GM23248 (cell line): ENCODE measurements at regions not wholly inside any gene's neighbourhood (a gene's known extent, or its start where the extent isn't known, plus 50 kb on each side); places are given as distances from the start of the nearest gene placed in this dataset.

ENCODE experiments used
- DNase-seq: peaks from one replicate; pipeline ENCODE4 v3.0.0-alpha.2; 2015
- H2AFZ ChIP-seq: fragments of 200-600 bp; sonication (generic); 2 replicates; pipeline ENCODE4 v1.6.1; 2016; ENCODE audit warnings: antibody characterized with exemption
- H3F3A ChIP-seq: fragments of 200-600 bp; sonication (generic); 2 replicates; pipeline ENCODE4 v1.6.1; 2016; ENCODE audit warnings: mild to moderate bottlenecking, antibody characterized with exemption, mixed run types; ENCODE audit not compliant: insufficient read depth
- H3K27ac ChIP-seq: fragments of 200-600 bp; sonication (generic); 2 replicates; pipeline ENCODE4 v1.5.1; 2016; ENCODE audit warnings: mild to moderate bottlenecking
- H3K27me3 ChIP-seq: fragments of 200-600 bp; sonication (generic); replicated peaks from 2 replicates; pipeline ENCODE4 v1.6.1; 2016; ENCODE audit warnings: mild to moderate bottlenecking; ENCODE audit not compliant: insufficient read depth
- H3K36me3 ChIP-seq: fragments of 200-600 bp; sonication (generic); 2 replicates; pipeline ENCODE4 v1.6.1; 2016; ENCODE audit warnings: low read depth, mild to moderate bottlenecking
- H3K4me1 ChIP-seq: fragments of 200-600 bp; sonication (generic); 2 replicates; pipeline ENCODE4 v1.6.1; 2016; ENCODE audit warnings: mild to moderate bottlenecking; ENCODE audit not compliant: insufficient read depth
- H3K4me2 ChIP-seq: fragments of 200-600 bp; sonication (generic); one replicate; pipeline ENCODE4 v1.6.1; 2016; ENCODE audit warnings: mild to moderate bottlenecking; ENCODE audit not compliant: unreplicated experiment
- H3K4me3 ChIP-seq: fragments of 200-600 bp; sonication (generic); 2 replicates; pipeline ENCODE4 v1.5.1; 2016; ENCODE audit warnings: mild to moderate bottlenecking
- H3K79me2 ChIP-seq: fragments of 200-600 bp; sonication (generic); 2 replicates; pipeline ENCODE4 v1.6.1; 2016; ENCODE audit warnings: mild to moderate bottlenecking; ENCODE audit not compliant: insufficient read depth
- H3K9ac ChIP-seq: fragments of 200-600 bp; sonication (generic); 2 replicates; pipeline ENCODE4 v1.6.1; 2016; ENCODE audit warnings: mild to moderate bottlenecking
- H3K9me2 ChIP-seq: fragments of 200-600 bp; sonication (generic); 2 replicates; pipeline ENCODE4 v1.6.1; 2016; ENCODE audit warnings: mixed run types, mild to moderate bottlenecking, moderate library complexity; ENCODE audit not compliant: insufficient read depth
- H3K9me3 ChIP-seq: fragments of 200-600 bp; sonication (generic); one replicate; pipeline ENCODE4 v1.6.1; 2017; ENCODE audit warnings: low read depth
- H4K20me1 ChIP-seq: fragments of 200-600 bp; sonication (generic); 2 replicates; pipeline ENCODE4 v1.6.0; 2016; ENCODE audit not compliant: insufficient read depth
- EZH2 ChIP-seq: fragments of 200-600 bp; sonication (generic); IDR thresholded peaks from 2 replicates; pipeline ENCODE4 v1.6.1; 2018; ENCODE audit warnings: antibody characterized with exemption, mild to moderate bottlenecking; ENCODE audit not compliant: insufficient read depth, poor library complexity, severe bottlenecking
- EZH2phosphoT487 ChIP-seq: fragments of 200-600 bp; sonication (generic); IDR thresholded peaks from 2 replicates; pipeline ENCODE4 v1.6.1; 2018; ENCODE audit warnings: antibody characterized with exemption, moderate library complexity, mild to moderate bottlenecking, low read depth; ENCODE audit not compliant: insufficient read depth
- WGBS, 2 experiments: methylation state at CpG; one replicate each; pipeline ENCODE4 v1.1.6; 2015 to 2017; ENCODE audit warnings: low lambda C conversion rate in 2 of 2, low coverage in 1 of 2; ENCODE audit errors: missing lambda C conversion rate in 2 of 2; 5-methylcytosine and 5-hydroxymethylcytosine counted together
- in situ Hi-C: fragments of 300-500 bp; cut with MboI; formaldehyde crosslinking; loops from 2 replicates; pipeline ENCODE4 v1.15.0; 2020

GRCh38 chr1:30011970-30012369 lies 711.4 kb downstream of the MATN1 start:
- H3K4me2 ChIP-seq, result no peak overlapping the region
- H4K20me1 ChIP-seq, result no peaks in the 10 kb centered on the region
- no peaks in the 10 kb centered on the region for H3K9me3 ChIP-seq
- DNase-seq, result no peak
- no peaks in the 10 kb centered on the region for H3F3A ChIP-seq
- WGBS, 2 experiments, result 36 to 37% methylated on average over 6 of the region's 6 CpGs
- H3K27me3 ChIP-seq, result no peaks in the 10 kb centered on the region; the same call in 1 of the 2 replicates
- H3K4me3 ChIP-seq, result no peak overlapping the region
- TF ChIP-seq EZH2, result no peak
- TF ChIP-seq EZH2phosphoT487, result no peak
- H3K36me3 ChIP-seq, result no peaks in the 10 kb centered on the region
- in situ Hi-C loops, result no loop called here
- H3K79me2 ChIP-seq, result no peaks in the 10 kb centered on the region
- H2AFZ ChIP-seq, result no peak overlapping the region
- no peak overlapping the region for H3K27ac ChIP-seq
- H3K4me1 ChIP-seq, result no peaks in the 10 kb centered on the region
- H3K9ac ChIP-seq, result no peak overlapping the region
- H3K9me2 ChIP-seq, result no peaks in the 10 kb centered on the region

- Histone ChIP-seq H3K9ac (no peak overlapping the region), H3K4me3 (no peak overlapping the region), H3K4me2 (no peak overlapping the region), H4K20me1 (no peaks in the 10 kb centered on the region), H3K27me3 (no peaks in the 10 kb centered on the region; the same call in 1 of the 2 replicates), H3K27ac (no peak overlapping the region), H3K4me1 (no peaks in the 10 kb centered on the region), H3K36me3 (no peaks in the 10 kb centered on the region), H3F3A (no peaks in the 10 kb centered on the region), H3K9me3 (no peaks in the 10 kb centered on the region), H2AFZ (no peak overlapping the region), H3K9me2 (no peaks in the 10 kb centered on the region), H3K79me2 (no peaks in the 10 kb centered on the region)
- no peak for DNase-seq
- 76 to 77% methylated on average over 14 to 15 of the region's 16 CpGs for WGBS, 2 experiments
- TF ChIP-seq EZH2 (no peak), EZH2phosphoT487 (no peak)
- in situ Hi-C loops, result no loop called here
These were observed 712.8 kb downstream of the MATN1 start for GRCh38 chr1:30010506-30011106.

GRCh38 chr1:30009720-30010119 lies 713.7 kb downstream of the MATN1 start:
- 36 to 54% methylated on average over 2 of the region's 2 CpGs for WGBS, 2 experiments
- Histone ChIP-seq H3K9me2 (no peaks in the 10 kb centered on the region), H3K4me3 (no peak overlapping the region), H3K27me3 (no peaks in the 10 kb centered on the region; the same call in 1 of the 2 replicates), H3K4me1 (no peaks in the 10 kb centered on the region), H3F3A (no peaks in the 10 kb centered on the region), H3K9me3 (no peaks in the 10 kb centered on the region), H2AFZ (no peak overlapping the region), H3K36me3 (no peaks in the 10 kb centered on the region), H3K4me2 (no peak overlapping the region), H4K20me1 (no peaks in the 10 kb centered on the region), H3K79me2 (no peaks in the 10 kb centered on the region), H3K9ac (no peak overlapping the region), H3K27ac (no peak overlapping the region)
- TF ChIP-seq EZH2 (no peak), EZH2phosphoT487 (no peak)
- in situ Hi-C loops, result no loop called here
- DNase-seq, result no peak

- in situ Hi-C loops, result no loop called here
- H3K9me3 ChIP-seq, result no peaks in the 10 kb centered on the region
- no peaks in the 10 kb centered on the region for H3F3A ChIP-seq
- 55 to 59% methylated on average over 12 of the region's 12 CpGs for WGBS, 2 experiments
- H3K9ac ChIP-seq, result no peak overlapping the region
- H3K27ac ChIP-seq, result no peak overlapping the region
- H3K4me1 ChIP-seq, result no peaks in the 10 kb centered on the region
- no peaks in the 10 kb centered on the region; the same call in 1 of the 2 replicates for H3K27me3 ChIP-seq
- H3K36me3 ChIP-seq, result no peaks in the 10 kb centered on the region
- no peaks in the 10 kb centered on the region for H3K9me2 ChIP-seq
- H2AFZ ChIP-seq, result no peak overlapping the region
- no peak overlapping the region for H3K4me3 ChIP-seq
- H3K79me2 ChIP-seq, result no peaks in the 10 kb centered on the region
- H3K4me2 ChIP-seq, result no peak overlapping the region
- no peak for DNase-seq
- no peak for TF ChIP-seq EZH2
- TF ChIP-seq EZH2phosphoT487, result no peak
- no peaks in the 10 kb centered on the region for H4K20me1 ChIP-seq
These were observed 714.3 kb downstream of the MATN1 start for GRCh38 chr1:30008998-30009657.
